ENCODE measurements at regions not wholly inside any gene's neighbourhood (a gene's known extent, or its start where the extent isn't known, plus 50 kb on each side); places are given as distances from the start of the nearest gene placed in this dataset.

DNA sequence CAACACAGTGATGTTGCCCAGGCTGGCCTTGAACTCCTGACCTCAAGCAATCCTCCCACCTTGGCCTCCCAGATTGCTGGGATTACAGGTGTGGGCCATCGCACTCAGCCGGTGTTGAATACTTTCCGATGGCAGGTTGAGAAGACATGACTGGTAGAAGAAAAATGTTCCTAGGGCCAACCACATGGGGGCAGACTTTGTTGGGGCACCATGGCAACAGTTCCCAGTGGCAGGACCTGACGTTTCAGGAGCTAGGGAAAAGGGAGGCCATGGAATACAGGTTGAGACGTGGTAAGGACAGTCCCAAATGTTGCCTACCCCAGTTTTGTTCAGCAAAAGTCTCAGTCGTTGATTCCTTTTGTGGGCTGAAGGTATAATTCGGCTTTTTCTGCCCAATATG lies 134.6 kb downstream of the ASMT start:
- TF ChIP-seq, protein P1, sequence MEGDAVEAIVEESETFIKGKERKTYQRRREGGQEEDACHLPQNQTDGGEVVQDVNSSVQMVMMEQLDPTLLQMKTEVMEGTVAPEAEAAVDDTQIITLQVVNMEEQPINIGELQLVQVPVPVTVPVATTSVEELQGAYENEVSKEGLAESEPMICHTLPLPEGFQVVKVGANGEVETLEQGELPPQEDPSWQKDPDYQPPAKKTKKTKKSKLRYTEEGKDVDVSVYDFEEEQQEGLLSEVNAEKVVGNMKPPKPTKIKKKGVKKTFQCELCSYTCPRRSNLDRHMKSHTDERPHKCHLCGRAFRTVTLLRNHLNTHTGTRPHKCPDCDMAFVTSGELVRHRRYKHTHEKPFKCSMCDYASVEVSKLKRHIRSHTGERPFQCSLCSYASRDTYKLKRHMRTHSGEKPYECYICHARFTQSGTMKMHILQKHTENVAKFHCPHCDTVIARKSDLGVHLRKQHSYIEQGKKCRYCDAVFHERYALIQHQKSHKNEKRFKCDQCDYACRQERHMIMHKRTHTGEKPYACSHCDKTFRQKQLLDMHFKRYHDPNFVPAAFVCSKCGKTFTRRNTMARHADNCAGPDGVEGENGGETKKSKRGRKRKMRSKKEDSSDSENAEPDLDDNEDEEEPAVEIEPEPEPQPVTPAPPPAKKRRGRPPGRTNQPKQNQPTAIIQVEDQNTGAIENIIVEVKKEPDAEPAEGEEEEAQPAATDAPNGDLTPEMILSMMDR (IDR thresholded peaks at IDR 0.05), result no peak
- no peak for TF ChIP-seq EZH2 (IDR thresholded peaks at IDR 0.05; ENCODE audit: borderline replicate concordance, insufficient read depth, low read depth, low read length, poor library complexity, severe bottlenecking)
